H1 (cell line): ENCODE measurements at regions not wholly inside any gene's neighbourhood (a gene's known extent, or its start where the extent isn't known, plus 50 kb on each side); places are given as distances from the start of the nearest gene placed in this dataset.

Experiments used
- BACH1 ChIP-seq: IDR thresholded peaks from 2 replicates; pipeline ENCODE4 v1.6.1; 2012; ENCODE audit warnings: low read length, improper control_type of control experiment
- NRF1 ChIP-seq: IDR thresholded peaks from 2 replicates; pipeline ENCODE4 v1.6.1; 2011; ENCODE audit warnings: mild to moderate bottlenecking, low read depth, low read length, improper control_type of control experiment
- SP1 ChIP-seq: IDR thresholded peaks from 2 replicates; pipeline ENCODE4 v1.6.1; 2011; ENCODE audit warnings: low read depth, low read length
- TF ChIP-seq, protein P1 (sequence below), 3 experiments: IDR thresholded peaks; 1 replicate in 2 of 3; 2 replicates in 1 of 3; pipeline versions ENCODE4 v1.5.1 to v1.6.1; 2011; ENCODE audit warnings: low read length in 3 of 3, mild to moderate bottlenecking in 3 of 3, inconsistent platforms in 2 of 3, low read depth in 1 of 3, moderate library complexity in 1 of 3; ENCODE audit not compliant: insufficient read depth in 1 of 3; ENCODE audit errors: control extremely low read depth in 1 of 3

DNA sequence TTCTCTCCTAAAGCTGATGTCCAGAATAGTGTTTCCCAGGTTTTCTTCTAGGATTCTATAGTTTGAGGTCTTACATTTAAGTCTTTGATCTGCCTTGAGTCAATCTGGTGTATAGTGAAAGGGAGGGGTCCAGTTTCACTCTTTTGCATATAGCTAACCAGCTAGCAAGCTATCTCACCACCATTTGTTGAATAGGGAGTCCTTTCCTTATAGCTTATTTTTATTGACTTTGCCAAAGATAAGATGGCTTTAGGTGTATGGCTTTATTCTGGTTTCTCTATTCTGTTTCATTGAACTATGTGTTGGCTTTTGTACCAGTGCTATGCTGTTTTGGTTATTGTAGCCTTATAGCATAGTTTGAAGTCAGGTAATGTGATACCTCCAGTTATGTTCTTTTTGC, 1386.1 kb downstream of the SLITRK5 start:
- TF ChIP-seq, protein P1, sequence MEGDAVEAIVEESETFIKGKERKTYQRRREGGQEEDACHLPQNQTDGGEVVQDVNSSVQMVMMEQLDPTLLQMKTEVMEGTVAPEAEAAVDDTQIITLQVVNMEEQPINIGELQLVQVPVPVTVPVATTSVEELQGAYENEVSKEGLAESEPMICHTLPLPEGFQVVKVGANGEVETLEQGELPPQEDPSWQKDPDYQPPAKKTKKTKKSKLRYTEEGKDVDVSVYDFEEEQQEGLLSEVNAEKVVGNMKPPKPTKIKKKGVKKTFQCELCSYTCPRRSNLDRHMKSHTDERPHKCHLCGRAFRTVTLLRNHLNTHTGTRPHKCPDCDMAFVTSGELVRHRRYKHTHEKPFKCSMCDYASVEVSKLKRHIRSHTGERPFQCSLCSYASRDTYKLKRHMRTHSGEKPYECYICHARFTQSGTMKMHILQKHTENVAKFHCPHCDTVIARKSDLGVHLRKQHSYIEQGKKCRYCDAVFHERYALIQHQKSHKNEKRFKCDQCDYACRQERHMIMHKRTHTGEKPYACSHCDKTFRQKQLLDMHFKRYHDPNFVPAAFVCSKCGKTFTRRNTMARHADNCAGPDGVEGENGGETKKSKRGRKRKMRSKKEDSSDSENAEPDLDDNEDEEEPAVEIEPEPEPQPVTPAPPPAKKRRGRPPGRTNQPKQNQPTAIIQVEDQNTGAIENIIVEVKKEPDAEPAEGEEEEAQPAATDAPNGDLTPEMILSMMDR (IDR thresholded peaks at IDR 0.05; ENCODE audit: control extremely low read depth in 1 of 3, insufficient read depth in 1 of 3, low read depth in 1 of 3, low read length in 3 of 3): no peak
- TF ChIP-seq SP1: no peak
- TF ChIP-seq BACH1: no peak
- no peak for TF ChIP-seq NRF1
